MCF 10A (cell line): ENCODE measurements at regions not wholly inside any gene's neighbourhood (a gene's known extent, or its start where the extent isn't known, plus 50 kb on each side); places are given as distances from the start of the nearest gene placed in this dataset.

Experiments
- BruUV-seq: library from RNA; stranded (reverse); fragments of 400-500 nt; replicated peaks from 2 replicates; lab custom pipeline; 2021; lab: Mats Ljungman, UMichigan
- CTCF ChIA-PET: fragments of 300-600 bp; sonication (Branson Sonifier 250); formaldehyde crosslinking; extraction: SDS; loops from one replicate; lab custom pipeline; 2021; ENCODE audit warnings: antibody characterized with exemption, inconsistent platforms; lab: Yijun Ruan, JAX
- POLR2A ChIA-PET: fragments of 300-600, 350-650 bp; sonication (Branson Sonifier 250); formaldehyde crosslinking; extraction: SDS; loops from one replicate; lab custom pipeline; 2020; ENCODE audit warnings: antibody characterized with exemption, inconsistent platforms; lab: Yijun Ruan, JAX
- DNase-seq: peaks from one replicate; pipeline ENCODE4 v3.0.0-alpha.2; 2018; ENCODE audit not compliant: unreplicated experiment
- H3K27ac Mint-ChIP-seq: one replicate; pipeline ENCODE4 v1.8.0; 2022; ENCODE audit warnings: mild to moderate bottlenecking, low read depth, mixed read lengths; ENCODE audit not compliant: unreplicated experiment
- H3K27me3 Mint-ChIP-seq: one replicate; pipeline ENCODE4 v1.8.0; 2022; ENCODE audit warnings: mixed read lengths; ENCODE audit not compliant: insufficient read depth, unreplicated experiment
- H3K36me3 Mint-ChIP-seq: one replicate; pipeline ENCODE4 v1.8.0; 2022; ENCODE audit warnings: mild to moderate bottlenecking, moderate library complexity, mixed read lengths; ENCODE audit not compliant: insufficient read depth, unreplicated experiment
- H3K4me1 Mint-ChIP-seq: one replicate; pipeline ENCODE4 v1.8.0; 2022; ENCODE audit warnings: mixed read lengths; ENCODE audit not compliant: insufficient read depth, unreplicated experiment
- H3K4me3 Mint-ChIP-seq: one replicate; pipeline ENCODE4 v1.8.0; 2022; ENCODE audit warnings: mild to moderate bottlenecking, moderate library complexity, mixed read lengths; ENCODE audit not compliant: unreplicated experiment
- H3K9me3 Mint-ChIP-seq: one replicate; pipeline ENCODE4 v1.8.0; 2022; ENCODE audit warnings: mixed read lengths; ENCODE audit not compliant: unreplicated experiment
- CTCF ChIP-seq: fragments of 200-600 bp; IDR thresholded peaks from one replicate; pipeline ENCODE4 v1.8.0; 2022; ENCODE audit warnings: antibody characterized with exemption, mild to moderate bottlenecking; ENCODE audit not compliant: unreplicated experiment
- intact Hi-C: fragments of 100-400 bp; cut with micrococcal nuclease; formaldehyde crosslinking; loops from 2 replicates; pipeline ENCODE4 v1.14.1; 2022

GRCh38 chr4:137825505-137825904, 293.2 kb upstream of the PCDH18 start:
- BruUV-seq = no TSS peak
- TF ChIP-seq CTCF = no peak
- H3K9me3 Mint-ChIP-seq = no peaks in the 10 kb centered on the region
- H3K36me3 Mint-ChIP-seq = no peaks in the 10 kb centered on the region
- intact Hi-C loops = loop anchor here (10.0 kb wide), 1 partner anchor 359 kb away; no protein-coding TSS in a partner anchor
- H3K27ac Mint-ChIP-seq = no peak overlapping the region
- H3K4me1 Mint-ChIP-seq = peaks cover 9% of the 10 kb centered on the region
- CTCF ChIA-PET = interaction anchor here (0.5 to 1.9 kb wide), 4 partner anchors 195 to 1094 kb away, joined by 3 to 5 read pairs (median 4); no protein-coding TSS in a partner anchor
- H3K4me3 Mint-ChIP-seq = no peak overlapping the region
- H3K27me3 Mint-ChIP-seq = no peaks in the 10 kb centered on the region
- POLR2A ChIA-PET = no interaction called here
- no peak for DNase-seq

GRCh38 chr4:137823007-137823406, 290.7 kb upstream of the PCDH18 start:
- Mint-ChIP-seq H3K27me3 (no peaks in the 10 kb centered on the region), H3K9me3 (no peaks in the 10 kb centered on the region), H3K36me3 (no peaks in the 10 kb centered on the region), H3K4me3 (no peak overlapping the region), H3K4me1 (peaks cover 12% of the 10 kb centered on the region), H3K27ac (peak overlapping the region; percentile 4)
- no peak for DNase-seq
- ChIA-PET POLR2A (interaction anchor here (0.8 kb wide), 1 partner anchor 339 kb away, joined by 3 read pairs; no protein-coding TSS in a partner anchor), CTCF (interaction anchor here (0.6 to 6.1 kb wide), 5 partner anchors 214 to 857 kb away, joined by 3 to 106 read pairs (median 4); no protein-coding TSS in a partner anchor)
- no TSS peak for BruUV-seq
- intact Hi-C loops = loop anchor here (5.0 to 10.0 kb wide), 3 partner anchors 362 to 1094 kb away; no protein-coding TSS in a partner anchor
- no peak for TF ChIP-seq CTCF

GRCh38 chr4:137819964-137820383, 287.7 kb upstream of the PCDH18 start:
- BruUV-seq = no TSS peak
- intact Hi-C loops = loop anchor here (1.0 to 10.0 kb wide), 8 partner anchors 161 to 1097 kb away; no protein-coding TSS in a partner anchor
- ChIA-PET CTCF (interaction anchor here (0.5 to 6.1 kb wide), 62 partner anchors 9 to 1051 kb away, joined by 3 to 106 read pairs (median 4); no protein-coding TSS in a partner anchor), POLR2A (interaction anchor here (0.6 to 1.8 kb wide), 5 partner anchors 189 to 363 kb away, joined by 3 to 7 read pairs (median 3); no protein-coding TSS in a partner anchor)
- Mint-ChIP-seq H3K4me1 (peaks cover 12% of the 10 kb centered on the region), H3K27me3 (no peaks in the 10 kb centered on the region), H3K4me3 (no peak overlapping the region), H3K36me3 (no peaks in the 10 kb centered on the region), H3K9me3 (no peaks in the 10 kb centered on the region), H3K27ac (no peak overlapping the region)
- peak; percentile 80 for DNase-seq
- TF ChIP-seq CTCF = peak; percentile 78

GRCh38 chr4:137812258-137812657, 280.0 kb upstream of the PCDH18 start:
- no peaks in the 10 kb centered on the region for H3K36me3 Mint-ChIP-seq
- no peak for DNase-seq
- no peak overlapping the region for H3K27ac Mint-ChIP-seq
- no TSS peak for BruUV-seq
- intact Hi-C loops = no loop called here
- H3K27me3 Mint-ChIP-seq = no peaks in the 10 kb centered on the region
- CTCF ChIA-PET = interaction anchor here (0.6 kb wide), 1 partner anchor 431 kb away, joined by 4 read pairs; no protein-coding TSS in a partner anchor
- no peaks in the 10 kb centered on the region for H3K4me1 Mint-ChIP-seq
- H3K4me3 Mint-ChIP-seq = no peak overlapping the region
- no peak for TF ChIP-seq CTCF
- no peaks in the 10 kb centered on the region for H3K9me3 Mint-ChIP-seq
- POLR2A ChIA-PET = no interaction called here
